PFSK-1 (cell line): ENCODE measurements at regions not wholly inside any gene's neighbourhood (a gene's known extent, or its start where the extent isn't known, plus 50 kb on each side); places are given as distances from the start of the nearest gene placed in this dataset.

Source experiments
- FOXP2 ChIP-seq: optimal IDR thresholded peaks from 2 replicates; pipeline ENCODE3; 2011; ENCODE audit warnings: borderline replicate concordance, control low read depth, inconsistent platforms; ENCODE audit not compliant: insufficient read depth; ENCODE audit errors: extremely low read length, extremely low read depth
- POLR2AphosphoS5 ChIP-seq: IDR thresholded peaks from 2 replicates; pipeline ENCODE4 v1.6.1; 2012; ENCODE audit warnings: low read depth, mild to moderate bottlenecking, control low read depth, low read length, moderate library complexity
- REST ChIP-seq, 2 experiments: IDR thresholded peaks; 2 replicates each; pipeline versions ENCODE4 v1.6.1 to v1.8.0; 2011 to 2012; ENCODE audit warnings: low read depth in 2 of 2, low read length in 2 of 2, control low read depth in 1 of 2, inconsistent platforms in 1 of 2, mild to moderate bottlenecking in 1 of 2, moderate library complexity in 1 of 2; ENCODE audit not compliant: insufficient read depth in 1 of 2
- SIN3A ChIP-seq: IDR thresholded peaks from 2 replicates; pipeline ENCODE4 v1.6.1; 2012; ENCODE audit warnings: mild to moderate bottlenecking, low read length, moderate library complexity, borderline replicate concordance; ENCODE audit not compliant: insufficient read depth
- TAF1 ChIP-seq: IDR thresholded peaks from 2 replicates; pipeline ENCODE4 v1.6.1; 2012; ENCODE audit warnings: low read length, control low read depth, borderline replicate concordance; ENCODE audit not compliant: insufficient read depth

- TF ChIP-seq FOXP2, result no peak
- no peak for TF ChIP-seq TAF1
- no peak for TF ChIP-seq SIN3A
- TF ChIP-seq POLR2AphosphoS5, result no peak
- no peak for TF ChIP-seq REST (IDR thresholded peaks at IDR 0.05; ENCODE audit: insufficient read depth in 1 of 2, low read depth in 2 of 2, low read length in 2 of 2)
Observed at GRCh38 chr18:73261923-73262322, 394.1 kb upstream of the NETO1 start.

DNA sequence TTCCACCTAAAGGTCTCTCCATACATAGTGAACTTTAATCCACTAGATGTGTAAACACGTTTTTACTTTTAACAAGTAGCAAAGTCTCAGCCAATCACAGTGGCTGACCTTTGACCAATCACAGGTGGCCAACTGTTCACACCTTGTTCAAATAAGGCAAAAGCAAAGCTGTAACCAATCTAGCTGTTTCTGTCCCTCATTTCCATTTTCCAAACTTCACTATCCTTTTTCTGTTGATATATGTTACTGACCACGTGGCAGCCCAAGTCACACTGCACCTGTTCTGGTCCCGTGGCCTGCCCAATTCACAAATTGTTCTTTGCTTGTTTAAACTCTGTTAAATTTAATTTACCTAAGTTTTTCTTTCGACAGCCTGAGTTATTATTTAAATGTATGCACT, 393.5 kb upstream of the NETO1 start:
- TF ChIP-seq REST (IDR thresholded peaks at IDR 0.05; ENCODE audit: insufficient read depth in 1 of 2, low read depth in 2 of 2, low read length in 2 of 2) (no peak), FOXP2 (no peak), POLR2AphosphoS5 (no peak), SIN3A (no peak), TAF1 (no peak)

DNA sequence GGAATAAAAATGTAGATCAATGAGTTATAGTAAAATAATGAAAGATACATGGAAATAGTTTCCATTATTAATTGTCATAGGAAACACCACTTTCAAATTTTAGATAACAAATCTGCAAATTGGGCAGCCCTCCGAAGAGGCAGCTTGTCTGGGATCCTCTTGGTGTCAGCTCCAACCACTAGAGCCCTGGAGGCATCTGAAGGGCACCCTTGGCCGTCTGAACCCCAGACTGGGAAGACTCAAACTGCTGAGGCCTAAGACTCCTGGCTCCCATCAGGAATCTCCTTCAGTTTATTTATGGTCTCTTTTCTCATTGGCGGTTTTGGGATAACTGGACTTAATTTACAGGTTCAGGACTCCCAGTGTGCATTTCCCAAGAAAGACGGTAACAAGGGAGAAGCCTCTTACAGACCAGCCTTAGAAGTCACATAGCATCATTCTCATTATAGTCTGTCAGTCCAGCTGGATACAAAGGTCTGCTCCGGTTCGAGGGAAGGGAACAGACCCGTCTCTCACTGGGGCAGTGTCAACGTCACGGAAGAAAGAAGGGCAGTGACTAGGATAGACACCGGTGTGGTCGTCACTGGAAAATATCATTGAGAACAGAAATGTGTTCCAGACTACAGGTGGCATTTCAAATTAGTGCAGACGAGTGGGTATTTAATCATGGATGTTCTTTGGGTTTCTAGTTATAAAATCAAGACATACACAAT, 390.7 kb upstream of the NETO1 start:
- TF ChIP-seq TAF1, result no peak
- no peak for TF ChIP-seq SIN3A
- TF ChIP-seq POLR2AphosphoS5, result no peak
- no peak for TF ChIP-seq FOXP2
- TF ChIP-seq REST (IDR thresholded peaks at IDR 0.05; ENCODE audit: insufficient read depth in 1 of 2, low read depth in 2 of 2, low read length in 2 of 2), result no peak

- TF ChIP-seq REST (IDR thresholded peaks at IDR 0.05; ENCODE audit: insufficient read depth in 1 of 2, low read depth in 2 of 2, low read length in 2 of 2), result no peak
- no peak for TF ChIP-seq SIN3A
- TF ChIP-seq POLR2AphosphoS5, result no peak
- TF ChIP-seq TAF1, result no peak
- TF ChIP-seq FOXP2, result no peak
Observed at GRCh38 chr18:73254564-73254963, 386.8 kb upstream of the NETO1 start.
